ENCODE measurements at regions not wholly inside any gene's neighbourhood (a gene's known extent, or its start where the extent isn't known, plus 50 kb on each side); places are given as distances from the start of the nearest gene placed in this dataset.

- no peaks in the 10 kb centered on the region; a peak in 1 of 7 replicates for H3K36me3 Mint-ChIP-seq (ENCODE audit: insufficient read depth in 1 of 3, low read depth in 3 of 3)
- H3K27ac Mint-ChIP-seq = no peak overlapping the region
- H2AFZ ChIP-seq (ENCODE audit: low read length) = no peak overlapping the region
- H3K79me2 ChIP-seq (ENCODE audit: insufficient read depth, low read length) = no peaks in the 10 kb centered on the region
- peaks cover 2% of the 10 kb centered on the region; the same call in 1 of the 2 replicates for H3K4me1 ChIP-seq (ENCODE audit: insufficient read depth, low read length)
- H3K9ac ChIP-seq (ENCODE audit: extremely low read depth, insufficient read length, low read length) = no peak overlapping the region
- H2BK20ac ChIP-seq (ENCODE audit: low read depth, low read length, poor library complexity, severe bottlenecking) = no peak overlapping the region
- no peak overlapping the region for H3K27ac ChIP-seq (ENCODE audit: insufficient read length, low read depth, low read length)
- WGBS (ENCODE audit: extremely low coverage, insufficient read length, low lambda C conversion rate) = no CpG with 5 or more reads among the region's 2 CpGs
- H2BK5ac ChIP-seq (ENCODE audit: insufficient read length, low read length) = no peak overlapping the region
- H2BK15ac ChIP-seq (ENCODE audit: low read depth, low read length) = no peak overlapping the region
- no peak overlapping the region for H2BK120ac ChIP-seq (ENCODE audit: low read depth, low read length, poor library complexity, severe bottlenecking)
- no peaks in the 10 kb centered on the region for H3K27me3 ChIP-seq (ENCODE audit: insufficient read depth, low read length)
- H3K79me1 ChIP-seq (ENCODE audit: insufficient read depth, low read depth, low read length, poor library complexity, severe bottlenecking) = no peaks in the 10 kb centered on the region
- no peak overlapping the region for H3K23ac ChIP-seq (ENCODE audit: insufficient read length, low read depth, low read length)
- no peaks in the 10 kb centered on the region for H3K23me2 ChIP-seq (ENCODE audit: insufficient read length, low read depth, low read length, poor library complexity, severe bottlenecking)
- H3K4me1 Mint-ChIP-seq = peaks cover 13 to 20% of the 10 kb centered on the region in 2 experiments
- H3K4ac ChIP-seq (ENCODE audit: low read depth, low read length) = no peak overlapping the region
- peaks cover 3% of the 10 kb centered on the region; the same call in 1 of the 2 replicates for H3K27me3 Mint-ChIP-seq (ENCODE audit: low read depth)
- no peak for DNase-seq
- H2AK5ac ChIP-seq (ENCODE audit: insufficient read length, low read length) = no peak overlapping the region
- H4K5ac ChIP-seq (ENCODE audit: insufficient read length, low read depth, low read length) = no peak overlapping the region
- no peak overlapping the region for H3K4me3 Mint-ChIP-seq
- no peak overlapping the region for H2BK12ac ChIP-seq (ENCODE audit: insufficient read length, low read depth, low read length)
- H3K4me2 ChIP-seq (ENCODE audit: insufficient read depth, insufficient read length, low read length) = no peak overlapping the region
- TF ChIP-seq CTCF (conservative IDR thresholded peaks at IDR 0.05) = no peak
- no peaks in the 10 kb centered on the region for H4K20me1 ChIP-seq (ENCODE audit: control insufficient read depth, insufficient read depth, insufficient read length)
- no peak overlapping the region for H3K56ac ChIP-seq (ENCODE audit: insufficient read length, low read depth, low read length)
- H3K9me3 ChIP-seq (ENCODE audit: control insufficient read depth, low read depth, low read length) = no peaks in the 10 kb centered on the region
- no peak overlapping the region for H4K8ac ChIP-seq (replicated peaks; ENCODE audit: insufficient read length, low read depth, low read length)
- H3K18ac ChIP-seq (ENCODE audit: insufficient read length, low read depth, low read length) = no peak overlapping the region
- no peaks in the 10 kb centered on the region for H3K9me3 Mint-ChIP-seq
- H3T11ph ChIP-seq (ENCODE audit: low read length) = no peak overlapping the region
- H3K14ac ChIP-seq (ENCODE audit: insufficient read depth, low read length) = no peak overlapping the region
- H4K91ac ChIP-seq (ENCODE audit: insufficient read length, low read depth, low read length) = no peak overlapping the region
Measured at GRCh38 chr4:186940476-186940875, 216.8 kb upstream of the FAT1 start.
